KBM-7 (cell line): ENCODE measurements at regions not wholly inside any gene's neighbourhood (a gene's known extent, or its start where the extent isn't known, plus 50 kb on each side); places are given as distances from the start of the nearest gene placed in this dataset.

Source experiments
- DNase-seq: peaks from one replicate; pipeline ENCODE4 v3.0.0-alpha.2; 2015
- in situ Hi-C: fragments of 300-500 bp; cut with MboI; formaldehyde crosslinking; loops from 2 replicates; pipeline ENCODE4 v1.14.3; 2020; ENCODE audit warnings: low sequenced_read_pairs, low pct_unique_long_range_greater_than_20kb, mixed read lengths

DNA sequence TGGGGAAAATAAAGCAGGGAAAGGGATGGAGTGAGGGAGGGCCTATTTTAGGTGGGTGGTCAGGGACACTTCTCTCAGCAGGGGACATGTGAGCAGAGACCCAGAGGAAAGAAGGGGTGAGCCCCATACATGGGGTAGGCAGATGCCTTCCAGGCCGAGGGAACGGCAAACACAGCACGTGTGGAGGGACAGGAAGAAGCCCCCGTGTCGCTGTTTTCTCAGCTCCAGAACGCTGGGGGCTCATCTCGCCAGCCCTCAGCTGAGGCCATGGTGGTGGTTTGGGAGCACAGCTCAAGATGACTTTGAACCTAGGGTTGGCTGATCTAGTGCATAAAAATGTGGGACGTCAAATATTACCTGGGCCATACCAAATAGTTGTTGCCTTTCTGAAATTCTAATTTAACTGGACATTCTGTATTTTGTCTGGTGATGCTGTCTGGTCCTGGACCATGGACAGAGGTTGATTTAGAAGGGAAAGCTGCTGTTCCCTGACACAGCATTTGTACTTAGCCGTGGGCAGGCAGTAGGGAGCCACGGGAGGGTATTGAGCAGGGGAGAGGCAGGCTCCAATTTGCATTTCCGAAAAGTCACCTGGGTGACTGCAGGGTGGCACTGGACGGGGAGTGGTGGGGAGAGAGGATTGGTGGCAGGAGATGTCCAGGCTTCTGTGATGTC, 53.1 kb upstream of the RUNX3 start:
- in situ Hi-C loops: no loop called here
- no peak for DNase-seq

DNA sequence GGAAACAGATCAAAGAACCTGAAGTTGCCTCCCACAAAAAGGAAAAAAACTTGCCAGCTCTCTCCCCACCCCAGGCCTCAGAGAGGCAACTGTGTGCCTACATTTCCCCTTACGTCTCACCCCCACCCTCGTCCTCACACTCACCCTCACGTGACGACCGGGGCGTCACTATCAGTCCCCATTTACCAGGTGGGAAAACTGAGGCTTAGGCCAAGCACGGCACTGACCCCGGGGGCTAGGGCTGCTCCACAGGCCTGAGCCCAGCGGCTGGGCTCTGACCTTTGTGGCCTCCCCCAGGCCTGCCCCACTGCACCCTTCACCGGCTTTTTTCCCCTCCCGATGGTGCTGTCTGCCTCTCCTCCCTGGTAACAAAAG, 51.5 kb upstream of the RUNX3 start:
- in situ Hi-C loops: no loop called here
- no peak for DNase-seq

DNA sequence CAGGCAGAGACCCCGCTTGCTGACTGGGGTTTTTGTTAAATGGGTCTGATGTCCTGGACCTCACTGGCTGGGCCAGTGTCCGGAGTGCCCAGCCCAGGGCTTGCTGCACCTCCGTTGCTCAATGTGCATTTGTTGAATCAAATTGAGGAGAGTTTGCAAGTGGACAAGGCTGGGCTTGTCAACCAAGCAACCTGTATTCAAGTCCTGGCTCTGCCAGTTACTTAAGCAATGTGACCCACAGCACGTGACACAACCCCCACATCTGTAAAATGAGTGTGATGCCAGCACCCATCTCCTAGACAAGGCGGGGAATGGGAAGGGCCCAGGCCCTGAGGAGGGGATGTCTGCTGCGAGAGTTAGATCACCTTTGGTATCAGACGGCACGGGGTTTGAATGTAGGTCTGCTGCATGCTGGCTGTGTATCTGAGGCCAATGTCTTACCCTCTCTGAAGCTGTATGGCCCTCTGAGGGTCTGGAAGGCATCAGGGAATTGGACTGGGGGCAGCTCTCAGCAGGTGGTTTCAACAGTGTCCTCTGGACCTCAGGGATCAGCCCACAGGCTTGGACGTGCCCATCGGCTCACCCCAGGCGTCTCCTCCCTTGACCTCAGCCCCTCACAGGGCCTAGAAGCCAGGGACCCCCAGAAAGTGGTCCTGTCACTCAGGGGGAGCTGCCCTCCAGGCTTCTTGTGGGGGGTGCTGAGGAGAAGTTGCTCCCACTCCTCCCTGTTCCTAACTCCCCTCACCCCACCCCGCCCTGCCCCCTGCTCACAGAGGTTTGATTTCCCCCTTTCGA, 51.0 kb upstream of the RUNX3 start:
- in situ Hi-C loops: no loop called here
- DNase-seq: no peak
